D721Med (cell line): ENCODE measurements at regions not wholly inside any gene's neighbourhood (a gene's known extent, or its start where the extent isn't known, plus 50 kb on each side); places are given as distances from the start of the nearest gene placed in this dataset.

Experiments used
- DNase-seq: peaks from one replicate; pipeline ENCODE4 v3.0.0; 2011; ENCODE audit warnings: low spot score; ENCODE audit not compliant: insufficient read length
- FAIRE-seq: peaks from 2 replicates; lab custom pipeline; 2011; peaks lifted over from hg19 to GRCh38; lab: Jason Lieb, UNC
- TF ChIP-seq, protein P1 (sequence below): IDR thresholded peaks from 2 replicates; pipeline ENCODE4 v1.5.1; 2012; ENCODE audit warnings: mild to moderate bottlenecking, control low read depth; ENCODE audit not compliant: insufficient read depth; ENCODE audit errors: missing control alignments

DNA sequence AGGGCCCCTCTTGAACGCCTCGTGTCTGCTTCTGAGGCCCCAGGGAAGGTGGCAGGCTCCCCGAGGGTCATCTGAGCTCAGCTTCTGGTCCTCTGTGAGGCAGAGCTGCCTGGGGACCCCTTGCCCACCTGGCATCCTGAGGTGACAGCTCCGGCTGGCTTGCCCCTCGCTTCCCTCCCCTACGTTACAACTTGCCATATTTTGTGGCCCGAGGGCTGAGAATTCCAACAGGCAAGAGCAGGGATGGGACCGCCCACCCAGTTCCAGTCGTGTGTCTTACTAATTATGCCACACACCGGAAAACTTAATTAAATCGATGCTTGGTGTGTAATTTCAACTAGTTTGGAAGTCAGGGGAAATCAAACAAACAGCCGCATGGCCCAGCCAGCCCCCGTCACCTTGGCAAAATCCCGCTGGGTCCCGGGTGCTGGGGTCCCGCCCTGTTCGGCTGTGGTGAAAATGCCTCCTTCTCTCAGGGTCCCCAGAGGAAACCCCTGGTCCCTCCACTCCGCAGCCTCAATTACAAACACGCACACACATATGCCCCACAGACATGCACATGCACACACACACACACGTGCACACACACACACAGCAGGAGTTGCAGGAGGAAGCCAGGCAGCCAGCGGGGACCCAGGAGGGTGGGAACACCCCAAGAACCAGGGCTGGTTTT, 221.0 kb upstream of the IER5L start:
- no peak for DNase-seq
- FAIRE-seq = no peak
- TF ChIP-seq, protein P1, sequence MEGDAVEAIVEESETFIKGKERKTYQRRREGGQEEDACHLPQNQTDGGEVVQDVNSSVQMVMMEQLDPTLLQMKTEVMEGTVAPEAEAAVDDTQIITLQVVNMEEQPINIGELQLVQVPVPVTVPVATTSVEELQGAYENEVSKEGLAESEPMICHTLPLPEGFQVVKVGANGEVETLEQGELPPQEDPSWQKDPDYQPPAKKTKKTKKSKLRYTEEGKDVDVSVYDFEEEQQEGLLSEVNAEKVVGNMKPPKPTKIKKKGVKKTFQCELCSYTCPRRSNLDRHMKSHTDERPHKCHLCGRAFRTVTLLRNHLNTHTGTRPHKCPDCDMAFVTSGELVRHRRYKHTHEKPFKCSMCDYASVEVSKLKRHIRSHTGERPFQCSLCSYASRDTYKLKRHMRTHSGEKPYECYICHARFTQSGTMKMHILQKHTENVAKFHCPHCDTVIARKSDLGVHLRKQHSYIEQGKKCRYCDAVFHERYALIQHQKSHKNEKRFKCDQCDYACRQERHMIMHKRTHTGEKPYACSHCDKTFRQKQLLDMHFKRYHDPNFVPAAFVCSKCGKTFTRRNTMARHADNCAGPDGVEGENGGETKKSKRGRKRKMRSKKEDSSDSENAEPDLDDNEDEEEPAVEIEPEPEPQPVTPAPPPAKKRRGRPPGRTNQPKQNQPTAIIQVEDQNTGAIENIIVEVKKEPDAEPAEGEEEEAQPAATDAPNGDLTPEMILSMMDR = no peak

DNA sequence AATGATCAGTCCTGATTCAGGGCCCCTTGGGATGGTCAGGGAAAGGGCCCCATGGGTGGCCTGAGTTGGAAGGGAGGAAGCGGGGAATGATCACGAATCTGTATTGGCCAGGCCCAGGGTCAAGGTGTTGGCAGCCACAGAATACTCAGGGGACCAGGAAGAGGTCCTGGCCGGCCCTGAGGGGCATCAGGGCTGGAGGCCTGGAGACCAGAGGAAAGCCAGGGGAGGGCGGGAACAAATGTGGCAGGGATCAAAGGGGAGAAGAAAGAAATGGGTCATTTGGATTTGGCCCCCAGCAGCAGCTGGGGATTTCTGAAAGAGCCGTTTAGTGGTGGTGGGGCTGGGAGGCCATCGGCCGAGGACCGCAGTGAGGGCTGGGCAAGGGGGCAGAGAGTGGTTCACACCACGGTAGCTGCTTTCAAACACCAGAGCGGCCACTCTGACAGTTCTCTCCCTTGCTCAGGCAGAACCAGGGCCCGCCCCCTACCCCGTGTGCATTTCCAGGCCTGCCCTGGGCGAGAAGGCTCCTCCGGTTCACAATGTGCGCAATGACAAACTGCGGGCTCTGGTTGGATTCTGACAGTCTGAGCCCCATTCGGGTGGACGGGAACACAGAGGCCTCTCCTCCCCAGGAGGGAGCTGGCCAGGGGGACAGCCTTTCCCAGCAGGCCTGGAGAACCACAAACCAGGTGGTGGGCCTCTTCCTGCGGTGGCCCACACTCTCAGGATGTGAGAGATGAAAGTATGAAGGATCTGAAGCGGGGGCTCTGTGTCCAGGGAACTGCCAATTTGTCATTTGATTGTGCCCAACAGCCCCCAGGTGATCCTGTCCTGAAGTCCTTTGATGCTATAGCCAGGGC, 220.3 kb upstream of the IER5L start:
- FAIRE-seq (no peak), DNase-seq (no peak)
- TF ChIP-seq, protein P1 = no peak

DNA sequence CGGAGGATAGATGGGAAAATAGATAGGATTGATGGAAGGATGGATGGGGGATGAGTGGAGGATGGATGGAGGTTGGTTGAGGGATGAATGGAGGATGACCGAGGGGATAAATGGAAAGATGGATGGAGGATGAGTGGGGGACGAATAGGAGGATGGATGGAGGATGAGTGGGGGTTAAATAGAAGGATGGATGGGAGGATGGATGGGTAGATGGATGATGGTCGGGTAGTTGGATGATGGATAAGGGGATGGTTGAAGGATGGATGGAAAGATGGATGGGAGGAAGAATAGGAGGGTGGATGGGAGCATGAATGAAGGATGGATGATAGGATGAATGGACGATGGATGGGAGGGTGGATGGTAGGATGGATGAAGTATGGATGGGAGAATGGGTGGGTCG, 219.3 kb upstream of the IER5L start:
- DNase-seq (no peak), FAIRE-seq (no peak)
- TF ChIP-seq, protein P1 = no peak

GRCh38 chr9:129396365-129396708, 218.3 kb upstream of the IER5L start:
- DNase-seq (no peak), FAIRE-seq (no peak)
- TF ChIP-seq, protein P1 = no peak

DNA sequence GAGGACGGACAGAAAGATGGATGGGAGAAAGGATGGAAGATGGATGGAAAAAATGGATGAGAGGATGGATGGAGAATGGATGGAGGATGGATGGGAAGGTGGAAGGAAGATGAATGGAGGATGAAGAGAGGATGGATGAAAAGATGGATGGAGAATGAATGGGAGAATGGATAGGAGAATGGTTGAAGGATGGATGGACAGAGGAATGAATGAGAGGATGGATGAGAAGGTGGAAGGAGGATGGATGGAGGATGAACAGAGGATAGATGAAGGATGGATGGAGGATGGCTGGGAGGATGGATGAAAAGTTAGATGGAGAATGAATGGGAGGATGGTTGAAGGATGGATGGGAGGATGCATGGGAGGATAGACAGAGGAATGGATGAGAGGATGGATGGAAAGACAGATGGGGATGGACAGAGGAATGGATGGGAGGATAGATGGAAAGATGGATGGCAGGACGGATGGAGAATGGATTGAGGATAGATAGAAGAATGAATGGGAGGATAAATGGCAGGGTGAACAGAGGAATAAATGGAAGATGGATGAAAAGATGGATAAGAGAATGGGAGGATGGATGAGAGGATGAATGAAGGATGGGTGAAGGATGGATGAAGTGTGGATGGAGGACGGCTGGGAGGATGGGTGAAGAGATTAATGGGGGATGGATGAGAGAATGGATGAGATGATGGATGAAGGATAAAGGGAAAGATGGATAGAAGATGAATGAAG, 217.7 kb upstream of the IER5L start:
- TF ChIP-seq, protein P1 = no peak
- FAIRE-seq (no peak), DNase-seq (no peak)

DNA sequence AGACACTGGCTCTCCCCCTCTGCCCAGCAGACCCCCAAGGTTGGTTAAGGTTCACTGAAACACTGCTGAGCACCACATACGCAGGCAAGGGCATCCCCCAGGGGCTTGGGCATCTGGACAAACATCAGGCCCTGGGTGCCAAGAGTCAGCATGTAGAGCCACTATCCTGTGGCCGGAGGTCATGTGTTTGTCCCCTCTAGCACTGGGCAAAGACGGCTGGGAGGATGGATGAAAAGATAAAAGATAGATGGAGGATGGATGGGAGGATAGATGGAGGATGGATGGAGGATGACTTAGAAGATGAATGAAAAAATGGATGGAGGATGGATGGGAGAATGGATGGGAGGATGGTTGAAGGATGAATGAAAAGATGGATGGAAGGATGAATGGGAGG, 216.8 kb upstream of the IER5L start:
- FAIRE-seq (no peak), DNase-seq (no peak)
- TF ChIP-seq, protein P1 = no peak
